Activated naive CD8-positive, alpha-beta T cell treated with anti-CD3 and anti-CD28 coated beads for 36 hours (primary cell): ENCODE measurements at regions not wholly inside any gene's neighbourhood (a gene's known extent, or its start where the extent isn't known, plus 50 kb on each side); places are given as distances from the start of the nearest gene placed in this dataset.
"Not testable (repeated sequence)": the region's sequence is repeated elsewhere in the genome, so short reads cannot be mapped to it uniquely, and the experiment has no call there.

Experiments used
- DNase-seq: peaks from one replicate; pipeline ENCODE4 v3.0.0; 2021
- H3K27ac Mint-ChIP-seq: one replicate; pipeline ENCODE4 v1.8.0; 2022; ENCODE audit warnings: mild to moderate bottlenecking, moderate library complexity, mixed read lengths
- H3K27me3 Mint-ChIP-seq: one replicate; pipeline ENCODE4 v1.8.0; 2022; ENCODE audit warnings: mild to moderate bottlenecking, mixed read lengths
- H3K36me3 Mint-ChIP-seq: one replicate; pipeline ENCODE4 v1.8.0; 2021; ENCODE audit warnings: mild to moderate bottlenecking, mixed read lengths
- H3K4me1 Mint-ChIP-seq: one replicate; pipeline ENCODE4 v1.8.0; 2021; ENCODE audit warnings: mixed read lengths
- H3K4me3 Mint-ChIP-seq: one replicate; pipeline ENCODE4 v1.8.0; 2022; ENCODE audit warnings: mild to moderate bottlenecking, moderate library complexity, mixed read lengths
- H3K9me3 Mint-ChIP-seq: one replicate; pipeline ENCODE4 v1.8.0; 2022; ENCODE audit warnings: mixed read lengths

DNA sequence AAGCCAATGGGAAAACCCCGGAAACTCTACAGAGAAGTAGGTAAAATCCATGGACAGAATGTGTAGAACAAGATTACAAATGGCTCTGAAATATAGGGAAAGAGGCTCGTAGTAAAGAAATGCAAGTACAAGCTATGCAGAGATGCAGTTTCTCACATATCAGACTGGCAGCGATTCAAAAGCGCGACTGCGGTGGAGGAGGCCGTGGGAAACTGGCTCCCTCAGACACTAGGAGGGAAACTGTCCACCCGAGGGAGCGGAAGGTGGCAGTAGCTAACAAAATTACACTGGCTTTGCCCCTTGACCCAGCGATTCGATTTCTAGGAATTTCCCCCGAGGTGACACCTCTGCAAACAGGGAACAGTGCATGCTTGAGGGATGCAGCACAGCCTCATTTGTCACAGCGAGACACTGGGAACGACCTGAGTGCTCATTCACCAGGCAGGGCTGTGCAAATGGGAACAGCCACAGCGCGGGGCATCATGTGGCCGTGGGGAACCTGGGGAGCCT is 349.3 kb downstream of the CNTNAP3B start:
- not testable (repeated sequence) for H3K4me1 Mint-ChIP-seq, H3K27me3 Mint-ChIP-seq, H3K27ac Mint-ChIP-seq, H3K36me3 Mint-ChIP-seq, H3K9me3 Mint-ChIP-seq, DNase-seq, H3K4me3 Mint-ChIP-seq

DNA sequence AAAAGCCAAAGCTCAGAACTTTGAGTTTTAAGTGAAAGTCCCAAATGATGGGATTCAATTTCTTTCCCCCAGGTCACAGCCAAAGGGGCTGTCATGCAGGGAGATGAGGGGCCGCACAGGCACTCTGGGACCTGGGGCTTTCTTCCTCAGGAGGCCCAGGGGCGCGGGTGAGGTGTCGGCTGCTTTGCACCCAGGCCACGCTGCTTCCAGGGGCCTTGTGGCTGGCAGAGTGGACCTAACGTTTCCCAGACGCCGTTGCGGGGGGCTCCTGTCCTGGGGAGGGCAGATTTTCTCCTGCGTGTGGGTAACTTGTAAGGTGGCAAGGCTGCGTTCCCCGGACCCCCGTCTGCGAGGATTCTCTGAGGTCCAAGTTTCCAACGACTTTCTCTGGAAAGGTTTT is 350.0 kb downstream of the CNTNAP3B start:
- DNase-seq, H3K36me3 Mint-ChIP-seq, H3K27me3 Mint-ChIP-seq, H3K4me3 Mint-ChIP-seq, H3K4me1 Mint-ChIP-seq, H3K9me3 Mint-ChIP-seq, H3K27ac Mint-ChIP-seq: not testable (repeated sequence)

DNA sequence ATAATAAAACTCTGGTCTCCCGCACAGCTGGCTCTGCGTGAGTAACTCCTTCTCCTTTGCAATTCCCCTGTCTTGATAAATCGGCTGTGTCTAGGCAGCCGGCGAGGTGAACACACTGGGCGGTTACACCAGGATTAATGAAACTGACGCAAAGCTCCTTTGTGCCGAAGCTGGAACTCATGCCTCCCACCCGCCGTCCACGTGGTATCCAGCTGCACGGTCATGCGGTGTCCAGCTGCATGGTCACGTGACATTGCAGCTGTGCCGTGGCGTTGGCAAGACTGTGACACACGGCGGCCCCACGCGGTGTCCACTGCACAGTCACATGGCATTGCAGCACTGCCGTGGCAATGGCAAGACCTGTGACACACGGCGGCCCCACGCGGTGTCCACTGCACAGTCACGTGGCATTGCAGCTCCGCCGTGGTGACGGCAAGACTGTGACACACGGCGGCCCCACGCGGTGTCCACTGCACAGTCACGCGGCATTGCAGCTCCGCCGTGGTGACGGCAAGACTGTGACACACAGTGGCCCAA is 350.6 kb downstream of the CNTNAP3B start:
- DNase-seq, H3K9me3 Mint-ChIP-seq, H3K27ac Mint-ChIP-seq, H3K36me3 Mint-ChIP-seq, H3K4me3 Mint-ChIP-seq, H3K4me1 Mint-ChIP-seq, H3K27me3 Mint-ChIP-seq: not testable (repeated sequence)

DNA sequence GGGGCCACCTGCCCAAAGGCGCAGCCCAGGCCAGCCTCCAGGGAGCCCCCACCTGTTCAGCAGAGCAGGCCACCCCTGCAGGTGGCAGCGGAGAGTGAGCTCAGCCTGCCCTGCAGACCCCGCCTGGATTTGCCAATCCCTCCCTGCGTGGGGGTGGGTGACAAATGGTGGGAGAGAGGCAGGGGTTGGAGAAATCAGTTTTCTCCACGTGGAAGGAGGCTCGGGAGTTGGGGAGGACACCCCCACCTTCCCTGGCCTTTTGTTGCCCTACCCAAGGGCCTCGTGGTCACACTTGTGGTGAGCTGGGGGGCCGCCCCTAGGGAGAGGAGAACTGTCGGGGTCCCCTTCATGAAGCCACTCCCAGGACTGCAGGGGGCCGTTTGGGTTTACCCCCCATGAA is 351.7 kb downstream of the CNTNAP3B start:
- H3K4me1 Mint-ChIP-seq, H3K27me3 Mint-ChIP-seq, H3K27ac Mint-ChIP-seq, H3K36me3 Mint-ChIP-seq, H3K4me3 Mint-ChIP-seq, DNase-seq, H3K9me3 Mint-ChIP-seq: not testable (repeated sequence)

DNA sequence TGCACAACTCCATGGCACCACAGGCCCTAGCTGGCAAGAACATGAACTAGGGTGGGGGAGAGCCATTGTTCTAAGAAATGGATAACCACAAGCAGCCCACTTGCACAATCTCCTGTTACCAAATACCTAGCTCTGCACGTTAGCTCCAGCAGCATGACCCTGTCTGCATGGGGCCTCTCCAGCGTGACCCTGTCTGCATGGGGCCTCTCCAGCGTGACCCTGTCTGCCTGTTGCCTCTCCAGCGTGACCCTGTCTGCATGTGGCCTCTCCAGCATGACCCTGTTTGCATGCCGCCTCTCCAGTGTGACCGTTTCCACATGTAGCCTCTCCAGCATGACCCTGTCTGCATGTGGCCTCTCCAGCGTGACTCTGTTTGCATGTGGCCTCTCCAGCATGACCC is 356.7 kb downstream of the CNTNAP3B start:
- H3K4me1 Mint-ChIP-seq, H3K27ac Mint-ChIP-seq, DNase-seq: not testable (repeated sequence)

DNA sequence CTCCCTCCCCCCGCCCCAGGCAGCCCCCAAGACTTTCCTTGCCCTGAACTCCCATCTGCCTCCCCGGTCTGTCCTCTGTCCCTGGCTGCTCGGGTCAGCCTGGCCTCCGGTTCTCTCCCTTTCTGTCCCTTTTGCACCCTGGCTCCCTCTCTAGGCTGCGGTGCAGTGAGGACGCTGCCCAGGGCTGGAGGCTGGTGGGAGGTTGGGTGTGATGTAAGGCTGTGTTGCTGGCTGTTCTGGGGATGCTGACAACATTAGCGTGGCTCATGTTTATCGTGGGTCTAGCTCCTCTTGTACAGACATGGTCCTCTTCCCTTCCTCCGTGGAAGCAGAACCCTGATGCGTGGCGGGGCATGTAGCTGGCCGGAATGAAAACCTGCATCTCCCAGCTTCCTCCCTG is 357.5 kb downstream of the CNTNAP3B start:
- H3K9me3 Mint-ChIP-seq, H3K36me3 Mint-ChIP-seq, H3K4me1 Mint-ChIP-seq, H3K27me3 Mint-ChIP-seq, DNase-seq, H3K4me3 Mint-ChIP-seq, H3K27ac Mint-ChIP-seq: not testable (repeated sequence)

More for the DNA sequence above, 356.7 kb downstream of the CNTNAP3B start:
- H3K4me3 Mint-ChIP-seq, H3K36me3 Mint-ChIP-seq, H3K9me3 Mint-ChIP-seq, H3K27me3 Mint-ChIP-seq: not testable (repeated sequence)

DNA sequence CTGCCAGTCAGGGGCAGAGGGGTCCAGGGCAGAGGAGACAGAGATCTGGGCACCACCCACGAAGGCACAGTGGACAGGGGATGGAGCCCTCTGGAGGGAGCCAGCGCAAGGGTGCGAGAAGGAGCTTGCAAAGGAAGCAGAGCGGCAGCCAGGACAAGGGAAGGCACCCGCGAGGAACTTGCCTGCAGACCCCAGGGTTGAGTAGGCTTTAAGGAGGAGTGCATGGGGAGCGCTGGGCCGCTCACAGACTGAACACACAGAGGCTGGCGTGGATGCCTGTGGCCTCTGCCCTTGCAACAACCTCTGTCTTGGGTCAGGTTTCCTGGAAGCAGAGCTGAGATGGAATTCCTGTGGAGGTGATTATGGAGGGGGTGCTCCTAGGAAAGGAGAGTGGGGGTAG is 374.4 kb downstream of the CNTNAP3B start:
- not testable (repeated sequence) for H3K4me3 Mint-ChIP-seq, DNase-seq, H3K27me3 Mint-ChIP-seq, H3K9me3 Mint-ChIP-seq, H3K36me3 Mint-ChIP-seq, H3K27ac Mint-ChIP-seq, H3K4me1 Mint-ChIP-seq

DNA sequence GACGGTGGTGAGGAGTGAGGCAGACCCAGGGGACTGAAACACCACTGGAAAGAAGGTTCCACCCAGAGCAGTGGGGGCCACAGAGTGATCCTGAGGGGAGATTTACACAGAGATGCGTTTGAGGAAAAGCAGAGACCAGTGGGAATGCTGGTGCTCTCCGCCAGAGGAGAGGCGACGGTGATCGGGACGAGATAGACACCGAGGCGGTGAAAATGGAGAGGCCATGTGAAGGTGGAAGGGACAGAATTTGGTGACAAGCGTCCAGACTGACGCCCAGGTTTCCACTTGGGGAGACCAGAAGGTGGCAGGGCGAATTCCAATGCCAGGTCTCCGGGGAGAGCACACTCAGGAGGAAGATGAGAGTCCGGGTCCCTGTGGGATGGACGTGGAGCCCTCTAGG is 374.8 kb downstream of the CNTNAP3B start:
- not testable (repeated sequence) for H3K9me3 Mint-ChIP-seq, H3K4me3 Mint-ChIP-seq, H3K36me3 Mint-ChIP-seq, DNase-seq, H3K27me3 Mint-ChIP-seq, H3K27ac Mint-ChIP-seq, H3K4me1 Mint-ChIP-seq

DNA sequence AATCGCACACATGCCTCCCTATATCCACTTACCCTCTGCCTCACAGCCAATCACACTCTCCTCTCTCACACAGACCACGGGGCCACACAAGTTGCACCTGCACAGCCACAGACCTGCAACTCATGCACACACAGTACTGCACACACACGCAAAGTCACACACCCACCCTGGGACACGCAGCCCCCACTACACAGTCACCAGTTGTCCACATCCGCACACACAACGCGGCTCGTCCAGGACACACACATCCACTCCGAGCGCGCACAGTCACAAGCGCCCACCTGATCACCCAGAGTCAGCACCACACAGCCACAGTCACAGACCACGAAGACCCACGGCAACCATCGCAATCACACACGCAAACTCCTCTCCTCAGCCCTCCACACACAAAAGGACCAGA is 387.3 kb downstream of the CNTNAP3B start:
- H3K36me3 Mint-ChIP-seq, H3K27ac Mint-ChIP-seq, DNase-seq, H3K9me3 Mint-ChIP-seq, H3K27me3 Mint-ChIP-seq, H3K4me3 Mint-ChIP-seq, H3K4me1 Mint-ChIP-seq: not testable (repeated sequence)

DNA sequence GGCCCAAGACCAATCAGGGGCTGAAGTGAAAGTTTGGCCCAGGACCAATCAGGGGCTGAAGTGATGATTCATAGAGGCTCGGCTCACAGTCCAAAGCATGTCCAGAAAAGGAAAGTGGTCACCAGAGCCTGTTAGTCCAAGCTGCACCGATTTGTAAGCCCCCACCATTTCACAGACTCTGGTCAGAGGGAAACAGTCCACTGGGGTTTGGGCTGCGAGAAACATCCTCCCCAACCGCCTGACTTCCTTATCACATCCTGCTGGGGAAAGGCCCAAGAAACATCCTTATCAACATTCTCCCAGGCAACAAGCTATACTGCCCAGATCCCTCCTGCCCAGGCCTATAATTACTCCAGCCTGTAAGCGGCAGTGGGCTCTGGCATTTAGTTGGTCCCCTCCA is 388.1 kb downstream of the CNTNAP3B start:
- H3K36me3 Mint-ChIP-seq, H3K27ac Mint-ChIP-seq, DNase-seq, H3K4me1 Mint-ChIP-seq, H3K9me3 Mint-ChIP-seq, H3K27me3 Mint-ChIP-seq, H3K4me3 Mint-ChIP-seq: not testable (repeated sequence)

DNA sequence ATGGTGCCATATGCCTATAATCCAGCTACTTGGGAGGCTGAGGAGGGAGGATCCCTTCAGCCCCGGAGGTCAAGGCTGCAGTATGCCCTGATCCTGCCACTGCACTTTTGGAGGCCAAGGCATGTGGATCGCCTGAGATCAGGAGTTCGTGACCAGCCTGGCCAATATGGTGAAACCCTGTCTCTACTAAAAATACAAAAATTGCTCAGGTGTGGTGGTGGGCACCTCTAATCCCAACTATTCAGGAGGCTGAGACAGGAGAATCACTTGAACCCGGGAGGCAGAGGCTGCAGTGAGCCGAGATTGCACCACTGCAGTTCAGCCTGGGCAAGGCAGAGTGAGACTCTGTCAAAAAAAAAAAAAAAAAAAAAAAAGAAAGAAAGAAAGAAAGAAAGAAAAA is 390.5 kb downstream of the CNTNAP3B start:
- H3K36me3 Mint-ChIP-seq, H3K9me3 Mint-ChIP-seq, H3K4me1 Mint-ChIP-seq, H3K27me3 Mint-ChIP-seq, H3K4me3 Mint-ChIP-seq, H3K27ac Mint-ChIP-seq, DNase-seq: not testable (repeated sequence)

DNA sequence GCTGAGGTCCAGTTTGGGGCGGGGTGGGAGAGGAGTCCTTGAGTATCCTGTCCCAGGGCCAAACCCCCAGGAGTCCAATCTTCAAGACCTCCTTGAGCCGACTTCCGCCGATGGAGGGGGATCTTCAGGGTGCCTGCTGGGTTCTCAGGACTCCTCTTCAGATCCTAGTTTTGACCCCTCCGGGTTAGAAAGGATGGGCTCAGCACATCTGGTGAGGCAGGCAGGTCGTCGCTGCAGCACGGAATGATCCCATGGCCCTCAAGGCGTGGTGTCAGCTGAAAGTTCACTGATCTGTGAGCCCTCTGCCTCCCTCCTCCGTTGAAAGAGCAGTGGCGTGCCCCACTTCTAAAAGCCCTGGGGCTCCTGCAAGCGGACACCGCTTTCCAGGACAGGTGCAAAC is 430.0 kb downstream of the CNTNAP3B start:
- H3K4me3 Mint-ChIP-seq: not testable (repeated sequence)

DNA sequence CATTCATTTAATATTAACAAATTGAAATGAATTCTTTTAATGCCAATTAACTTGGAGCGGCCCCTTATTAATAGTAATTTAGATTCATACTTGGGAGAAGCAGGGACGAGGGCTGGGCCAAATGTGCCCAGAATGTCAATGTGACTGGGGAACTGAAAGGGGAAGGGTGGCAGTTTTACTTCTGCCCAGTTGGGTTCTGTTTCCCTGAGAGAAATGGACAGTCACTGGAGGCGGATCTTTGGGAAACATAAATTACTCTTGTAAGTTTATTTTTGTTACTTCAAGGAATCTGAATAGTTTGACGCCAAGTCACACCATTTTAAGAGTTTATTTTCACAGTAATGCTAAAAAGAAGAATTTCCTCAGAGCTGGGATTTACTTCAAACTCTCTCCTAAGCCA is 432.1 kb downstream of the CNTNAP3B start:
- H3K9me3 Mint-ChIP-seq, H3K27me3 Mint-ChIP-seq, DNase-seq, H3K36me3 Mint-ChIP-seq, H3K4me1 Mint-ChIP-seq, H3K4me3 Mint-ChIP-seq, H3K27ac Mint-ChIP-seq: not testable (repeated sequence)

More for the DNA sequence above, 430.0 kb downstream of the CNTNAP3B start:
- not testable (repeated sequence) for DNase-seq, H3K27me3 Mint-ChIP-seq, H3K9me3 Mint-ChIP-seq, H3K36me3 Mint-ChIP-seq, H3K27ac Mint-ChIP-seq, H3K4me1 Mint-ChIP-seq

DNA sequence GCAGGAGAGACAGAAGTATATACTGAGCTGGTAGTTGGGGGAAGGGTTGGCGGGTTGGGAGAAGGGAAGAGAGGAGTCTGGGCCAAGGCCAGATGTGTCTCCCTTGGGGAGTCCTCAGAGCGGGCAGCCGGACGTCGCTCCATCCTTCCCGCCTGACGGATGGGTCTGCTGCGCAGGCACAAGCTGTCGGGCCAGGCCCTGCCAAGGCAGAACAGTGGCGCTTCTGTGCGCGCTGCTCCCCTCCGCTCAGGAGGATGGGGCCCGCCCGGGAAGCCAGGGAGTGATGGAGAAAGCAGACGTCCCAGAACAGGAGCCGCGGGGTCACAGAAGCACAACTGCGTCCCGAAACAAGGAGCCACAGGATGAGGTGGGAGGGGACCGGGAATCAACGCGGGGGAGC is 449.9 kb downstream of the CNTNAP3B start:
- not testable (repeated sequence) for H3K4me1 Mint-ChIP-seq, H3K27ac Mint-ChIP-seq, H3K27me3 Mint-ChIP-seq, H3K36me3 Mint-ChIP-seq, H3K4me3 Mint-ChIP-seq, H3K9me3 Mint-ChIP-seq, DNase-seq

DNA sequence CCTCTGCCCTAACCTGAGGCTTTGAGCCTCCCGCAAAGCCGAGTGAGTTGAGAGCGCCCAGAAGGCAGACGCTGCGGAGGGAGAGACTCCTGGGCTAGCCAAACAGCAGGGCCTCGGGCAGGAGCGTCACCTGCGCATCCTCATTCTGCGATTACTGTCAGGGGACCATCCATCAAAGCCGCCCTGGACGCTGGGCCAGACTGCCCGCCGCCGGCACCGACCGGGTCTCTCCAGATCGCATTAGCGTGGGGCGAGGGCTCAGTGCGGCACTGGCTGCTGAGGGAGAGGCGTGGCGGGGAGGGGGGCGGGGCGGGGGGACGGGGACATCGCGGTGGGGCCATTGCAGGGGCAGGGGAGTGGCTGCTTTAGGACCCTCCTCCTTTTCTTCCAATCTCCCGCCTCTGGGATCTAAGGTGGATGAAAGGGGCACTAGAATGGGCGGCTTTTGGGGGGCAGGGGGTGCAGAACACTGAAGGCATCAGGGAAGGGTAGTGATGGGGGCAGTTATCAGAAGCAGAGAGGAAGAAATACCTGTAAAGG is 465.7 kb downstream of the CNTNAP3B start:
- not testable (repeated sequence) for DNase-seq, H3K9me3 Mint-ChIP-seq, H3K4me3 Mint-ChIP-seq, H3K27ac Mint-ChIP-seq, H3K36me3 Mint-ChIP-seq, H3K4me1 Mint-ChIP-seq, H3K27me3 Mint-ChIP-seq

DNA sequence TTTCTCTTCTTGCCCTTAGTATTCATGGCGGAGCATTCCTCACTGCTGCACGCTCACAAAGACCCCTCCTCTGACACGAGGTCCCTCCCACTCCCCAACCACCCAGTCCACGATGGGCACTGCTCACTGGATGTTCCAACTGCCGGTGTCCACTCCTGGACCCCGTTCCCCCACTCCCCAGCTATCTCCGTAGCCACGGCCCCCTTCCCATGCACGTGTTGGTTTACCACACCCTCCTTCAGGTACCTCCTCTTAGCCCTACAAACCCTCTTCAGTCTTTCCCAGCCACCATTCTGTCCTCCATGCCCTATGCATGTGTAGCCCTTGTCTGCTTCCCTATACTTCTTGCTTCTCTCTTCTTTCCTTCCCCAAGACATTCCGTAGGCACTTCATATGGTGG is 469.6 kb upstream of the ZNG1F start:
- H3K9me3 Mint-ChIP-seq, H3K4me1 Mint-ChIP-seq, DNase-seq, H3K27ac Mint-ChIP-seq, H3K4me3 Mint-ChIP-seq, H3K36me3 Mint-ChIP-seq: not testable (repeated sequence)
- H3K27me3 Mint-ChIP-seq: peaks cover 26% of the 10 kb centered on the region

DNA sequence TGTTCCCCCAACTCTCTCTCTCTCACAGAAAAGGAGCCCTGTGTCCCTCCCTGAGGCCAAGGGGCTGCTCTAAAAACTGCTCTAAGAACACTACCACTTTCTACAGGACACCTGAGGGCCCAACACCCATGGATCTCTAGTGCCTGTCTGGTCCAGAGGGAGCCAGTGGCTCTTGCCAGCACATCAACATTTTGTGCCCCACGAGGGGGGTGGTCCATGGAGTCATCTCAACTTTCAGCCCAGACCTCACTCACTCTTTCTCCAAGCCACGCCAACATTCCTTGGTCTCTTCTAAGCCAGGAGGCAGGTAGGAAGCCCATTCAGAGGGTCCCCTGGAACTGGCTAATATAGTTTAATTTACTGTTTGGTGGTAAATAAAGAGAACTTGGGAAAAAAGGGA is 469.0 kb upstream of the ZNG1F start:
- not testable (repeated sequence) for H3K9me3 Mint-ChIP-seq, H3K4me3 Mint-ChIP-seq, H3K36me3 Mint-ChIP-seq, DNase-seq, H3K4me1 Mint-ChIP-seq, H3K27ac Mint-ChIP-seq
- peaks cover 26% of the 10 kb centered on the region for H3K27me3 Mint-ChIP-seq
